GM21737 (cell line): ENCODE measurements at regions not wholly inside any gene's neighbourhood (a gene's known extent, or its start where the extent isn't known, plus 50 kb on each side); places are given as distances from the start of the nearest gene placed in this dataset.
A peak's percentile ranks its signal among the peaks of the same experiment; 100 is the strongest.
"Not testable (repeated sequence)": the region's sequence is repeated elsewhere in the genome, so short reads cannot be mapped to it uniquely, and the experiment has no call there.

Experiments
- ATAC-seq: cut with Tn5 transposase; IDR thresholded peaks from one replicate; pipeline ENCODE4 v1.9.1; 2021; ENCODE audit warnings: mild to moderate bottlenecking, moderate library complexity; ENCODE audit not compliant: unreplicated experiment

GRCh38 chr3:80994767-80995166 lies 766.7 kb downstream of the GBE1 start:
- no peak for ATAC-seq

GRCh38 chr3:80994085-80994665 lies 767.3 kb downstream of the GBE1 start:
- no peak for ATAC-seq

GRCh38 chr3:80993241-80993945 lies 768.1 kb downstream of the GBE1 start:
- ATAC-seq: peak; percentile 71

- ATAC-seq: no peak
These were observed 777.7 kb downstream of the GBE1 start for GRCh38 chr3:80983753-80984152.

GRCh38 chr3:80978216-80978969 lies 783.1 kb downstream of the GBE1 start:
- no peak for ATAC-seq

- ATAC-seq: no peak
These were observed 791.2 kb downstream of the GBE1 start for GRCh38 chr3:80970292-80970691.

GRCh38 chr3:80929576-80929975 lies 831.9 kb downstream of the GBE1 start:
- no peak for ATAC-seq

GRCh38 chr3:80914854-80915253 lies 846.6 kb downstream of the GBE1 start:
- ATAC-seq: no peak

GRCh38 chr3:80898211-80898610 lies 863.2 kb downstream of the GBE1 start:
- ATAC-seq: no peak

- not testable (repeated sequence) for ATAC-seq
These were observed 864.4 kb downstream of the GBE1 start for GRCh38 chr3:80897005-80897404.

GRCh38 chr3:80890571-80890970 lies 870.9 kb downstream of the GBE1 start:
- no peak for ATAC-seq

GRCh38 chr3:80889535-80889934 lies 871.9 kb downstream of the GBE1 start:
- ATAC-seq: no peak

GRCh38 chr3:80870476-80871041 lies 890.9 kb downstream of the GBE1 start:
- ATAC-seq: no peak

GRCh38 chr3:80855482-80855881 lies 906.0 kb downstream of the GBE1 start:
- ATAC-seq: no peak

GRCh38 chr3:80836395-80836794 lies 925.0 kb downstream of the GBE1 start:
- no peak for ATAC-seq

- ATAC-seq: no peak
These were observed 953.9 kb downstream of the GBE1 start for GRCh38 chr3:80807577-80807976.

GRCh38 chr3:80806673-80807072 lies 954.8 kb downstream of the GBE1 start:
- ATAC-seq: no peak

GRCh38 chr3:80788914-80789313 lies 972.5 kb downstream of the GBE1 start:
- no peak for ATAC-seq

- ATAC-seq: no peak
These were observed 975.6 kb downstream of the GBE1 start for GRCh38 chr3:80785875-80786274.

- no peak for ATAC-seq
These were observed 976.0 kb downstream of the GBE1 start for GRCh38 chr3:80785475-80785874.

GRCh38 chr3:80771085-80771484 lies 990.4 kb downstream of the GBE1 start:
- ATAC-seq: no peak
